Activated naive CD4-positive, alpha-beta T cell treated with anti-CD3 and anti-CD28 coated beads, Interleukin-2, amount 50 U/mL, for 72 hours (primary cell): ENCODE measurements at regions not wholly inside any gene's neighbourhood (a gene's known extent, or its start where the extent isn't known, plus 50 kb on each side); places are given as distances from the start of the nearest gene placed in this dataset.
A peak's percentile ranks its signal among the peaks of the same experiment; 100 is the strongest.

ENCODE experiments used
- ATAC-seq, 2 donors: fragments of 150-1000 bp; cut with Tn5 transposase; 2 replicates each; pipeline ENCODE4 v1.10.0; 2021; ENCODE audit warnings: mild to moderate bottlenecking in 2 of 2, moderate library complexity in 2 of 2
- DNase-seq, 2 donors: peaks; one replicate each; pipeline ENCODE4 v3.0.0; 2021 to 2022; ENCODE audit warnings: low spot score in 2 of 2
- H3K27ac Mint-ChIP-seq, 2 donors: one replicate each; pipeline ENCODE4 v1.8.0; 2022; ENCODE audit warnings: mild to moderate bottlenecking in 2 of 2, mixed read lengths in 2 of 2
- H3K36me3 Mint-ChIP-seq, 2 donors: one replicate each; pipeline ENCODE4 v1.8.0; 2022; ENCODE audit warnings: mixed read lengths in 2 of 2
- H3K9me3 Mint-ChIP-seq, 2 donors: one replicate each; pipeline ENCODE4 v1.8.0; 2022; ENCODE audit warnings: mixed read lengths in 2 of 2

GRCh38 chr2:241924069-241924908 is 54.8 kb downstream of the RTP5 start:
- Mint-ChIP-seq H3K36me3 (no peaks in the 10 kb centered on the region), H3K9me3 (no peaks in the 10 kb centered on the region), H3K27ac (peak overlapping the region in 1 of 2 donors; percentile 60)
- DNase-seq (no peak), ATAC-seq (peak; percentile 61 to 70)

- Mint-ChIP-seq H3K36me3 (no peaks in the 10 kb centered on the region), H3K9me3 (no peaks in the 10 kb centered on the region), H3K27ac (peak overlapping the region in 1 of 2 donors; percentile 44)
- DNase-seq = no peak
- ATAC-seq = no peak
These were observed 55.4 kb downstream of the RTP5 start for GRCh38 chr2:241924909-241925250.

GRCh38 chr2:241925277-241925676 is 55.7 kb downstream of the RTP5 start:
- ATAC-seq (no peak), DNase-seq (no peak)
- Mint-ChIP-seq H3K9me3 (no peaks in the 10 kb centered on the region), H3K27ac (peak overlapping the region in 1 of 2 donors; percentile 44), H3K36me3 (no peaks in the 10 kb centered on the region)

GRCh38 chr2:241925821-241926441 is 56.4 kb downstream of the RTP5 start:
- Mint-ChIP-seq H3K9me3 (no peaks in the 10 kb centered on the region), H3K36me3 (no peaks in the 10 kb centered on the region), H3K27ac (no peak overlapping the region)
- DNase-seq (no peak), ATAC-seq (no peak)

GRCh38 chr2:241926541-241927311 is 57.2 kb downstream of the RTP5 start:
- ATAC-seq (no peak), DNase-seq (no peak)
- no peaks in the 10 kb centered on the region for H3K36me3 Mint-ChIP-seq
- no peak overlapping the region for H3K27ac Mint-ChIP-seq
- H3K9me3 Mint-ChIP-seq = no peaks in the 10 kb centered on the region

GRCh38 chr2:241929551-241930490 is 60.3 kb downstream of the RTP5 start:
- no peak for ATAC-seq
- H3K27ac Mint-ChIP-seq = peak overlapping the region; percentile 3 to 23
- DNase-seq = no peak
- H3K9me3 Mint-ChIP-seq = no peaks in the 10 kb centered on the region
- no peaks in the 10 kb centered on the region for H3K36me3 Mint-ChIP-seq

- Mint-ChIP-seq H3K27ac (no peak overlapping the region), H3K36me3 (peaks cover 0 to 9% of the 10 kb centered on the region in 2 donors), H3K9me3 (no peaks in the 10 kb centered on the region)
- ATAC-seq = no peak
- DNase-seq = no peak
These were observed 61.8 kb downstream of the RTP5 start for GRCh38 chr2:241931084-241931975.

- ATAC-seq = no peak
- Mint-ChIP-seq H3K27ac (no peak overlapping the region), H3K9me3 (no peaks in the 10 kb centered on the region), H3K36me3 (peaks cover 0 to 9% of the 10 kb centered on the region in 2 donors)
- no peak for DNase-seq
These were observed 62.7 kb downstream of the RTP5 start for GRCh38 chr2:241931976-241932898.

GRCh38 chr2:241932899-241933178 is 63.3 kb downstream of the RTP5 start:
- ATAC-seq (no peak), DNase-seq (no peak)
- Mint-ChIP-seq H3K9me3 (no peaks in the 10 kb centered on the region), H3K36me3 (peaks cover 0 to 9% of the 10 kb centered on the region in 2 donors), H3K27ac (no peak overlapping the region)

GRCh38 chr2:241933179-241933911 is 63.8 kb downstream of the RTP5 start:
- Mint-ChIP-seq H3K9me3 (no peaks in the 10 kb centered on the region), H3K27ac (no peak overlapping the region), H3K36me3 (peaks cover 0 to 9% of the 10 kb centered on the region in 2 donors)
- no peak for DNase-seq
- ATAC-seq = no peak

GRCh38 chr2:241935314-241935713 is 65.8 kb downstream of the RTP5 start:
- peaks cover 0 to 13% of the 10 kb centered on the region in 2 donors for H3K36me3 Mint-ChIP-seq
- ATAC-seq (peak; percentile 31 to 37), DNase-seq (no peak)
- H3K27ac Mint-ChIP-seq = no peak overlapping the region
- H3K9me3 Mint-ChIP-seq = peaks cover 0 to 3% of the 10 kb centered on the region in 2 donors

GRCh38 chr2:241935774-241936173 is 66.2 kb downstream of the RTP5 start:
- ATAC-seq = no peak
- H3K36me3 Mint-ChIP-seq = peaks cover 0 to 15% of the 10 kb centered on the region in 2 donors
- no peak overlapping the region for H3K27ac Mint-ChIP-seq
- DNase-seq = no peak
- peaks cover 0 to 6% of the 10 kb centered on the region in 2 donors for H3K9me3 Mint-ChIP-seq

GRCh38 chr2:241936457-241937133 is 67.1 kb downstream of the RTP5 start:
- Mint-ChIP-seq H3K36me3 (peaks cover 0 to 15% of the 10 kb centered on the region in 2 donors), H3K9me3 (peaks cover 0 to 6% of the 10 kb centered on the region in 2 donors), H3K27ac (no peak overlapping the region)
- no peak for ATAC-seq
- no peak for DNase-seq

GRCh38 chr2:241937297-241937696 is 67.8 kb downstream of the RTP5 start:
- DNase-seq = no peak
- no peak overlapping the region for H3K27ac Mint-ChIP-seq
- H3K9me3 Mint-ChIP-seq = peaks cover 0 to 6% of the 10 kb centered on the region in 2 donors
- no peak for ATAC-seq
- peaks cover 0 to 15% of the 10 kb centered on the region in 2 donors for H3K36me3 Mint-ChIP-seq
